ENCODE measurements at regions not wholly inside any gene's neighbourhood (a gene's known extent, or its start where the extent isn't known, plus 50 kb on each side); places are given as distances from the start of the nearest gene placed in this dataset.

GRCh38 chr18:59763541-59764136 lies 66.4 kb upstream of the CCBE1 start:
- no peak overlapping the region for H3K27ac Mint-ChIP-seq
- ATAC-seq (ENCODE audit: low read depth in 2 of 2) (no peak), DNase-seq (no peak)
- peaks cover 0 to 24% (median 6%) of the 10 kb centered on the region in 7 donors for H3K9me3 Mint-ChIP-seq
- no peaks in the 10 kb centered on the region for H3K4me1 Mint-ChIP-seq
- H3K4me3 Mint-ChIP-seq: no peak overlapping the region
- peaks cover 0 to 24% (median 8%) of the 10 kb centered on the region in 3 donors for H3K27me3 Mint-ChIP-seq
- peaks cover 0 to 7% of the 10 kb centered on the region in 2 donors for H3K36me3 Mint-ChIP-seq

GRCh38 chr18:59760619-59761600 lies 63.7 kb upstream of the CCBE1 start:
- DNase-seq (no peak), ATAC-seq (ENCODE audit: low read depth in 2 of 2) (no peak)
- Mint-ChIP-seq H3K36me3 (no peaks in the 10 kb centered on the region), H3K4me1 (no peaks in the 10 kb centered on the region), H3K4me3 (no peak overlapping the region), H3K27me3 (peaks cover 8 to 19% (median 11%) of the 10 kb centered on the region in 3 donors), H3K27ac (no peak overlapping the region), H3K9me3 (peaks cover 0 to 6% (median 0%) of the 10 kb centered on the region in 7 donors)

- H3K4me1 Mint-ChIP-seq: no peaks in the 10 kb centered on the region
- H3K9me3 Mint-ChIP-seq: peaks cover 0 to 6% (median 0%) of the 10 kb centered on the region in 7 donors
- H3K27me3 Mint-ChIP-seq: peaks cover 8 to 19% (median 11%) of the 10 kb centered on the region in 3 donors
- no peak for ATAC-seq (ENCODE audit: low read depth in 2 of 2)
- no peak overlapping the region for H3K27ac Mint-ChIP-seq
- DNase-seq: no peak
- no peak overlapping the region for H3K4me3 Mint-ChIP-seq
- H3K36me3 Mint-ChIP-seq: no peaks in the 10 kb centered on the region
Measured at GRCh38 chr18:59760212-59760611, 63.0 kb upstream of the CCBE1 start.

GRCh38 chr18:59758837-59759236 lies 61.6 kb upstream of the CCBE1 start:
- Mint-ChIP-seq H3K27ac (no peak overlapping the region), H3K36me3 (no peaks in the 10 kb centered on the region), H3K27me3 (peaks cover 8 to 23% (median 11%) of the 10 kb centered on the region in 3 donors), H3K4me3 (peak overlapping the region in 1 of 8 donors; percentile 27), H3K4me1 (no peaks in the 10 kb centered on the region), H3K9me3 (peaks cover 0 to 6% (median 0%) of the 10 kb centered on the region in 7 donors)
- ATAC-seq (ENCODE audit: low read depth in 2 of 2) (no peak), DNase-seq (no peak)

- no peak overlapping the region for H3K27ac Mint-ChIP-seq
- H3K4me1 Mint-ChIP-seq: no peaks in the 10 kb centered on the region
- H3K4me3 Mint-ChIP-seq: no peak overlapping the region
- no peak for ATAC-seq (ENCODE audit: low read depth in 2 of 2)
- H3K27me3 Mint-ChIP-seq: peaks cover 8 to 25% (median 11%) of the 10 kb centered on the region in 3 donors
- DNase-seq: no peak
- H3K36me3 Mint-ChIP-seq: no peaks in the 10 kb centered on the region
- peaks cover 0 to 6% (median 0%) of the 10 kb centered on the region in 7 donors for H3K9me3 Mint-ChIP-seq
Measured at GRCh38 chr18:59758106-59758505, 60.9 kb upstream of the CCBE1 start.

GRCh38 chr18:59752666-59753065 lies 55.4 kb upstream of the CCBE1 start:
- DNase-seq: no peak
- H3K36me3 Mint-ChIP-seq: peaks cover 0 to 3% of the 10 kb centered on the region in 2 donors
- H3K27me3 Mint-ChIP-seq: peaks cover 13 to 17% (median 15%) of the 10 kb centered on the region in 3 donors
- peaks cover 0 to 4% (median 0%) of the 10 kb centered on the region in 7 donors for H3K9me3 Mint-ChIP-seq
- no peaks in the 10 kb centered on the region for H3K4me1 Mint-ChIP-seq
- H3K27ac Mint-ChIP-seq: no peak overlapping the region
- ATAC-seq (ENCODE audit: low read depth in 2 of 2): no peak
- H3K4me3 Mint-ChIP-seq: no peak overlapping the region

- H3K4me1 Mint-ChIP-seq: no peaks in the 10 kb centered on the region
Measured at GRCh38 chr18:59751186-59751585, 54.0 kb upstream of the CCBE1 start.

GRCh38 chr18:59748628-59749360 lies 51.6 kb upstream of the CCBE1 start:
- peaks cover 0 to 5% (median 2%) of the 10 kb centered on the region in 7 donors for H3K9me3 Mint-ChIP-seq
- no peak for DNase-seq
- peaks cover 16 to 23% (median 16%) of the 10 kb centered on the region in 3 donors for H3K27me3 Mint-ChIP-seq
- ATAC-seq (ENCODE audit: low read depth in 2 of 2): no peak
- peaks cover 0 to 4% of the 10 kb centered on the region in 2 donors for H3K36me3 Mint-ChIP-seq
- no peaks in the 10 kb centered on the region for H3K4me1 Mint-ChIP-seq
- H3K27ac Mint-ChIP-seq: no peak overlapping the region
- no peak overlapping the region for H3K4me3 Mint-ChIP-seq

More at GRCh38 chr18:59751186-59751585, 54.0 kb upstream of the CCBE1 start:
- Mint-ChIP-seq H3K36me3 (peaks cover 0 to 4% of the 10 kb centered on the region in 2 donors), H3K4me3 (no peak overlapping the region), H3K9me3 (peaks cover 0 to 5% (median 3%) of the 10 kb centered on the region in 7 donors), H3K27me3 (peaks cover 16 to 20% (median 18%) of the 10 kb centered on the region in 3 donors), H3K27ac (no peak overlapping the region)
- ATAC-seq (ENCODE audit: low read depth in 2 of 2) (no peak), DNase-seq (no peak)
